IgD-negative memory B cell (primary cell): ENCODE measurements at regions not wholly inside any gene's neighbourhood (a gene's known extent, or its start where the extent isn't known, plus 50 kb on each side); places are given as distances from the start of the nearest gene placed in this dataset.

Experiments
- H3K27ac Mint-ChIP-seq, 3 donors: one replicate each; pipeline ENCODE4 v1.8.0; 2020 to 2022; ENCODE audit warnings: mild to moderate bottlenecking in 3 of 3, mixed read lengths in 3 of 3, moderate library complexity in 1 of 3
- H3K27me3 Mint-ChIP-seq: one replicate; pipeline ENCODE4 v1.8.0; 2021; ENCODE audit warnings: mixed read lengths
- H3K36me3 Mint-ChIP-seq: one replicate; pipeline ENCODE4 v1.8.0; 2020; ENCODE audit warnings: mild to moderate bottlenecking, mixed read lengths
- H3K4me1 Mint-ChIP-seq, 3 donors: one replicate each; pipeline ENCODE4 v1.8.0; 2020 to 2022; ENCODE audit warnings: mixed read lengths in 3 of 3, mild to moderate bottlenecking in 1 of 3
- H3K4me3 Mint-ChIP-seq, 4 donors: one replicate each; pipeline ENCODE4 v1.8.0; 2020 to 2022; ENCODE audit warnings: mild to moderate bottlenecking in 4 of 4, mixed read lengths in 4 of 4, moderate library complexity in 3 of 4
- H3K9me3 Mint-ChIP-seq, 3 donors: one replicate each; pipeline ENCODE4 v1.8.0; 2020 to 2021; ENCODE audit warnings: mixed read lengths in 3 of 3, mild to moderate bottlenecking in 1 of 3

GRCh38 chr12:98403936-98404335, 111.5 kb upstream of the TMPO start:
- Mint-ChIP-seq H3K27ac (no peak overlapping the region), H3K4me1 (peaks cover 4 to 13% (median 8%) of the 10 kb centered on the region in 3 donors), H3K9me3 (no peaks in the 10 kb centered on the region), H3K4me3 (no peak overlapping the region), H3K36me3 (no peaks in the 10 kb centered on the region), H3K27me3 (no peaks in the 10 kb centered on the region)

GRCh38 chr12:98405805-98406366, 109.5 kb upstream of the TMPO start:
- no peak overlapping the region for H3K27ac Mint-ChIP-seq
- peaks cover 0 to 4% (median 0%) of the 10 kb centered on the region in 3 donors for H3K9me3 Mint-ChIP-seq
- H3K27me3 Mint-ChIP-seq, result no peaks in the 10 kb centered on the region
- H3K4me1 Mint-ChIP-seq, result peaks cover 0 to 4% (median 0%) of the 10 kb centered on the region in 3 donors
- H3K36me3 Mint-ChIP-seq, result no peaks in the 10 kb centered on the region
- H3K4me3 Mint-ChIP-seq, result no peak overlapping the region

GRCh38 chr12:98406378-98406777, 109.0 kb upstream of the TMPO start:
- Mint-ChIP-seq H3K4me1 (peaks cover 0 to 4% (median 0%) of the 10 kb centered on the region in 3 donors), H3K9me3 (peaks cover 0 to 4% (median 0%) of the 10 kb centered on the region in 3 donors), H3K36me3 (no peaks in the 10 kb centered on the region), H3K4me3 (no peak overlapping the region), H3K27me3 (no peaks in the 10 kb centered on the region), H3K27ac (no peak overlapping the region)

- Mint-ChIP-seq H3K36me3 (no peaks in the 10 kb centered on the region), H3K9me3 (peaks cover 0 to 4% (median 0%) of the 10 kb centered on the region in 3 donors), H3K27ac (no peak overlapping the region), H3K27me3 (peaks cover 2% of the 10 kb centered on the region), H3K4me3 (no peak overlapping the region), H3K4me1 (peaks cover 0 to 2% (median 0%) of the 10 kb centered on the region in 3 donors)
Observed at GRCh38 chr12:98408681-98409080, 106.7 kb upstream of the TMPO start.

GRCh38 chr12:98409548-98409947, 105.8 kb upstream of the TMPO start:
- no peak overlapping the region for H3K27ac Mint-ChIP-seq
- no peaks in the 10 kb centered on the region for H3K36me3 Mint-ChIP-seq
- peaks cover 0 to 4% (median 0%) of the 10 kb centered on the region in 3 donors for H3K9me3 Mint-ChIP-seq
- H3K27me3 Mint-ChIP-seq, result peaks cover 3% of the 10 kb centered on the region
- no peak overlapping the region for H3K4me3 Mint-ChIP-seq
- no peaks in the 10 kb centered on the region for H3K4me1 Mint-ChIP-seq

- Mint-ChIP-seq H3K27ac (no peak overlapping the region), H3K27me3 (peaks cover 4% of the 10 kb centered on the region), H3K4me3 (no peak overlapping the region), H3K4me1 (no peaks in the 10 kb centered on the region), H3K9me3 (peaks cover 0 to 4% (median 0%) of the 10 kb centered on the region in 3 donors), H3K36me3 (no peaks in the 10 kb centered on the region)
Observed at GRCh38 chr12:98410356-98410755, 105.0 kb upstream of the TMPO start.

- no peak overlapping the region for H3K4me3 Mint-ChIP-seq
- H3K27me3 Mint-ChIP-seq, result peaks cover 4% of the 10 kb centered on the region
- no peaks in the 10 kb centered on the region for H3K36me3 Mint-ChIP-seq
- no peaks in the 10 kb centered on the region for H3K4me1 Mint-ChIP-seq
- no peak overlapping the region for H3K27ac Mint-ChIP-seq
- no peaks in the 10 kb centered on the region for H3K9me3 Mint-ChIP-seq
Observed at GRCh38 chr12:98416845-98417244, 98.5 kb upstream of the TMPO start.

GRCh38 chr12:98417266-98417665, 98.1 kb upstream of the TMPO start:
- H3K4me1 Mint-ChIP-seq, result no peaks in the 10 kb centered on the region
- H3K9me3 Mint-ChIP-seq, result no peaks in the 10 kb centered on the region
- H3K4me3 Mint-ChIP-seq, result no peak overlapping the region
- peaks cover 4% of the 10 kb centered on the region for H3K27me3 Mint-ChIP-seq
- no peaks in the 10 kb centered on the region for H3K36me3 Mint-ChIP-seq
- H3K27ac Mint-ChIP-seq, result no peak overlapping the region

- Mint-ChIP-seq H3K9me3 (no peaks in the 10 kb centered on the region), H3K4me1 (no peaks in the 10 kb centered on the region), H3K36me3 (no peaks in the 10 kb centered on the region), H3K4me3 (no peak overlapping the region), H3K27me3 (peaks cover 6% of the 10 kb centered on the region), H3K27ac (no peak overlapping the region)
Observed at GRCh38 chr12:98418357-98419075, 96.9 kb upstream of the TMPO start.

GRCh38 chr12:98419081-98419794, 96.2 kb upstream of the TMPO start:
- no peak overlapping the region for H3K27ac Mint-ChIP-seq
- no peak overlapping the region for H3K4me3 Mint-ChIP-seq
- no peaks in the 10 kb centered on the region for H3K4me1 Mint-ChIP-seq
- no peaks in the 10 kb centered on the region for H3K9me3 Mint-ChIP-seq
- H3K36me3 Mint-ChIP-seq, result no peaks in the 10 kb centered on the region
- H3K27me3 Mint-ChIP-seq, result peaks cover 7% of the 10 kb centered on the region

- Mint-ChIP-seq H3K27me3 (peaks cover 5% of the 10 kb centered on the region), H3K9me3 (no peaks in the 10 kb centered on the region), H3K27ac (no peak overlapping the region), H3K36me3 (no peaks in the 10 kb centered on the region), H3K4me1 (no peaks in the 10 kb centered on the region), H3K4me3 (no peak overlapping the region)
Observed at GRCh38 chr12:98419795-98420404, 95.5 kb upstream of the TMPO start.

GRCh38 chr12:98420461-98420860, 94.9 kb upstream of the TMPO start:
- no peaks in the 10 kb centered on the region for H3K9me3 Mint-ChIP-seq
- no peak overlapping the region for H3K27ac Mint-ChIP-seq
- H3K27me3 Mint-ChIP-seq, result peaks cover 5% of the 10 kb centered on the region
- no peak overlapping the region for H3K4me3 Mint-ChIP-seq
- no peaks in the 10 kb centered on the region for H3K4me1 Mint-ChIP-seq
- H3K36me3 Mint-ChIP-seq, result no peaks in the 10 kb centered on the region

GRCh38 chr12:98421316-98421715, 94.1 kb upstream of the TMPO start:
- Mint-ChIP-seq H3K27me3 (peaks cover 5% of the 10 kb centered on the region), H3K36me3 (no peaks in the 10 kb centered on the region), H3K4me3 (no peak overlapping the region), H3K9me3 (no peaks in the 10 kb centered on the region), H3K4me1 (no peaks in the 10 kb centered on the region), H3K27ac (no peak overlapping the region)

- Mint-ChIP-seq H3K4me3 (no peak overlapping the region), H3K27me3 (peaks cover 5% of the 10 kb centered on the region), H3K36me3 (no peaks in the 10 kb centered on the region), H3K4me1 (no peaks in the 10 kb centered on the region), H3K27ac (no peak overlapping the region), H3K9me3 (no peaks in the 10 kb centered on the region)
Observed at GRCh38 chr12:98422359-98422758, 93.0 kb upstream of the TMPO start.

- no peaks in the 10 kb centered on the region for H3K36me3 Mint-ChIP-seq
- no peaks in the 10 kb centered on the region for H3K9me3 Mint-ChIP-seq
- peaks cover 3% of the 10 kb centered on the region for H3K27me3 Mint-ChIP-seq
- no peak overlapping the region for H3K4me3 Mint-ChIP-seq
- H3K4me1 Mint-ChIP-seq, result no peaks in the 10 kb centered on the region
- H3K27ac Mint-ChIP-seq, result no peak overlapping the region
Observed at GRCh38 chr12:98422812-98423211, 92.6 kb upstream of the TMPO start.
